ENCODE measurements at regions not wholly inside any gene's neighbourhood (a gene's known extent, or its start where the extent isn't known, plus 50 kb on each side); places are given as distances from the start of the nearest gene placed in this dataset.

DNA sequence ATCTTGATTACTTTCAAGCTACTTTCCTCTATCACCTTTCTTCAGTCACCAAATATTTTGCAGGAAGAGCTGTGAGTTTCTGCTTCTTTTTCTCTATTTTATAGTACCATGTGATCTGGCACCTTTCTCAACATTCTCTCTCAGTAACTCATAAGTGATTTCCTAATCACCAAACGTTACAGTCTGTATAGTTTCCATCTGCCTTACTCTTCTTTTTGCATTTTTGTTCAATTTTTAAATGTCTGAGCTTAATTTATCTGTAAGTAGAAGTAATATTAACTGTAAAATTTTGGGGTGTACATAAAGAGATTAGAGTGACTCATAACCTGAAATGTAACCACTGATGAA is 422.1 kb upstream of the SYT1 start:
- TF ChIP-seq, protein P1, sequence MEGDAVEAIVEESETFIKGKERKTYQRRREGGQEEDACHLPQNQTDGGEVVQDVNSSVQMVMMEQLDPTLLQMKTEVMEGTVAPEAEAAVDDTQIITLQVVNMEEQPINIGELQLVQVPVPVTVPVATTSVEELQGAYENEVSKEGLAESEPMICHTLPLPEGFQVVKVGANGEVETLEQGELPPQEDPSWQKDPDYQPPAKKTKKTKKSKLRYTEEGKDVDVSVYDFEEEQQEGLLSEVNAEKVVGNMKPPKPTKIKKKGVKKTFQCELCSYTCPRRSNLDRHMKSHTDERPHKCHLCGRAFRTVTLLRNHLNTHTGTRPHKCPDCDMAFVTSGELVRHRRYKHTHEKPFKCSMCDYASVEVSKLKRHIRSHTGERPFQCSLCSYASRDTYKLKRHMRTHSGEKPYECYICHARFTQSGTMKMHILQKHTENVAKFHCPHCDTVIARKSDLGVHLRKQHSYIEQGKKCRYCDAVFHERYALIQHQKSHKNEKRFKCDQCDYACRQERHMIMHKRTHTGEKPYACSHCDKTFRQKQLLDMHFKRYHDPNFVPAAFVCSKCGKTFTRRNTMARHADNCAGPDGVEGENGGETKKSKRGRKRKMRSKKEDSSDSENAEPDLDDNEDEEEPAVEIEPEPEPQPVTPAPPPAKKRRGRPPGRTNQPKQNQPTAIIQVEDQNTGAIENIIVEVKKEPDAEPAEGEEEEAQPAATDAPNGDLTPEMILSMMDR (IDR thresholded peaks at IDR 0.05), result no peak
- TF ChIP-seq POLR2A (IDR thresholded peaks at IDR 0.05), result no peak
